ENCODE measurements at regions not wholly inside any gene's neighbourhood (a gene's known extent, or its start where the extent isn't known, plus 50 kb on each side); places are given as distances from the start of the nearest gene placed in this dataset.

- H3K9me3 ChIP-seq (ENCODE audit: control insufficient read depth, low read depth, low read length), result no peaks in the 10 kb centered on the region
- no peaks in the 10 kb centered on the region for H4K20me1 ChIP-seq (ENCODE audit: control insufficient read depth, extremely low read depth, insufficient read depth, low read length)
- H3K4me3 ChIP-seq (ENCODE audit: control insufficient read depth in 2 of 3, extremely low read depth in 1 of 3, insufficient read depth in 2 of 3, low read depth in 1 of 3, low read length in 3 of 3), result no peak overlapping the region
- H3K4me1 ChIP-seq (ENCODE audit: control insufficient read depth, extremely low read depth, insufficient read depth, low read length), result no peaks in the 10 kb centered on the region
- H2AFZ ChIP-seq (ENCODE audit: control insufficient read depth, low read length), result no peak overlapping the region
- no peak overlapping the region for H3K9ac ChIP-seq (ENCODE audit: control insufficient read depth, extremely low read depth, insufficient read depth, low read length)
- no peak for TF ChIP-seq CTCF (optimal IDR thresholded peaks at IDR 0.05 in 1 of 3, IDR thresholded peaks at IDR 0.05 in 1 of 3, conservative IDR thresholded peaks at IDR 0.05 in 1 of 3; ENCODE audit: extremely low read depth in 1 of 3, insufficient read depth in 2 of 3, low read length in 3 of 3)
- no peak for TF ChIP-seq EZH2 (IDR thresholded peaks at IDR 0.05; ENCODE audit: low read length)
- H3K27me3 ChIP-seq (ENCODE audit: control insufficient read depth, extremely low read depth, insufficient read depth, low read length), result no peaks in the 10 kb centered on the region
- dilution Hi-C loops (cut with MboI; ENCODE audit: extremely low pct_ligation_motif_present, low sequenced_read_pairs), result no loop called here
- H3K36me3 ChIP-seq (ENCODE audit: control insufficient read depth in 2 of 2, extremely low read depth in 1 of 2, insufficient read depth in 2 of 2, low read length in 2 of 2), result no peaks in the 10 kb centered on the region
- no peaks in the 10 kb centered on the region for H3K79me2 ChIP-seq (ENCODE audit: control insufficient read depth, insufficient read depth, low read length)
- DNase-seq (ENCODE audit: low read depth, low spot score), result no peak
- no peak for FAIRE-seq
- no peaks in the 10 kb centered on the region for H3K9me1 ChIP-seq (ENCODE audit: control insufficient read depth, extremely low read depth, insufficient read depth, low read length)
- H3K4me2 ChIP-seq (ENCODE audit: control insufficient read depth, extremely low read depth, insufficient read depth, low read depth, low read length), result no peak overlapping the region
- no peak overlapping the region for H3K27ac ChIP-seq (ENCODE audit: control insufficient read depth, insufficient read depth, low read length)
Observed at GRCh38 chr2:234181121-234181520, 130.6 kb downstream of the SPP2 start.

- FAIRE-seq, result no peak
Observed at GRCh38 chr2:234179031-234179363, 128.5 kb downstream of the SPP2 start.

More at GRCh38 chr2:234179031-234179363, 128.5 kb downstream of the SPP2 start:
- H3K9ac ChIP-seq (ENCODE audit: control insufficient read depth, extremely low read depth, insufficient read depth, low read length), result no peak overlapping the region
- H4K20me1 ChIP-seq (ENCODE audit: control insufficient read depth, extremely low read depth, insufficient read depth, low read length), result no peaks in the 10 kb centered on the region
- no peak overlapping the region for H2AFZ ChIP-seq (ENCODE audit: control insufficient read depth, low read length)
- H3K9me3 ChIP-seq (ENCODE audit: control insufficient read depth, low read depth, low read length), result no peaks in the 10 kb centered on the region
- no peaks in the 10 kb centered on the region for H3K79me2 ChIP-seq (ENCODE audit: control insufficient read depth, insufficient read depth, low read length)
- no peaks in the 10 kb centered on the region for H3K36me3 ChIP-seq (ENCODE audit: control insufficient read depth in 2 of 2, extremely low read depth in 1 of 2, insufficient read depth in 2 of 2, low read length in 2 of 2)
- H3K4me1 ChIP-seq (ENCODE audit: control insufficient read depth, extremely low read depth, insufficient read depth, low read length), result no peaks in the 10 kb centered on the region
- no peak overlapping the region for H3K27ac ChIP-seq (ENCODE audit: control insufficient read depth, insufficient read depth, low read length)
- H3K27me3 ChIP-seq (ENCODE audit: control insufficient read depth, extremely low read depth, insufficient read depth, low read length), result no peaks in the 10 kb centered on the region
- TF ChIP-seq CTCF (optimal IDR thresholded peaks at IDR 0.05 in 1 of 3, IDR thresholded peaks at IDR 0.05 in 1 of 3, conservative IDR thresholded peaks at IDR 0.05 in 1 of 3; ENCODE audit: extremely low read depth in 1 of 3, insufficient read depth in 2 of 3, low read length in 3 of 3) (no peak), EZH2 (IDR thresholded peaks at IDR 0.05; ENCODE audit: low read length) (no peak)
- DNase-seq (ENCODE audit: low read depth, low spot score), result no peak
- no peaks in the 10 kb centered on the region for H3K9me1 ChIP-seq (ENCODE audit: control insufficient read depth, extremely low read depth, insufficient read depth, low read length)
- no peak overlapping the region for H3K4me3 ChIP-seq (ENCODE audit: control insufficient read depth in 2 of 3, extremely low read depth in 1 of 3, insufficient read depth in 2 of 3, low read depth in 1 of 3, low read length in 3 of 3)
- no peak overlapping the region for H3K4me2 ChIP-seq (ENCODE audit: control insufficient read depth, extremely low read depth, insufficient read depth, low read depth, low read length)
- dilution Hi-C loops (cut with MboI; ENCODE audit: extremely low pct_ligation_motif_present, low sequenced_read_pairs), result no loop called here

Measured in keratinocyte (primary cell).